C4-2B (cell line): ENCODE measurements at regions not wholly inside any gene's neighbourhood (a gene's known extent, or its start where the extent isn't known, plus 50 kb on each side); places are given as distances from the start of the nearest gene placed in this dataset.

Experiments
- ZFX ChIP-seq: fragments of 450-650 bp; IDR thresholded peaks from 2 replicates; pipeline ENCODE4 v1.6.1; 2017
- TF ChIP-seq, protein P1 (sequence below): fragments of 450-650 bp; conservative IDR thresholded peaks from 2 replicates; pipeline ENCODE4 v1.5.1; 2017; ENCODE audit warnings: mild to moderate bottlenecking

- TF ChIP-seq, protein P1, sequence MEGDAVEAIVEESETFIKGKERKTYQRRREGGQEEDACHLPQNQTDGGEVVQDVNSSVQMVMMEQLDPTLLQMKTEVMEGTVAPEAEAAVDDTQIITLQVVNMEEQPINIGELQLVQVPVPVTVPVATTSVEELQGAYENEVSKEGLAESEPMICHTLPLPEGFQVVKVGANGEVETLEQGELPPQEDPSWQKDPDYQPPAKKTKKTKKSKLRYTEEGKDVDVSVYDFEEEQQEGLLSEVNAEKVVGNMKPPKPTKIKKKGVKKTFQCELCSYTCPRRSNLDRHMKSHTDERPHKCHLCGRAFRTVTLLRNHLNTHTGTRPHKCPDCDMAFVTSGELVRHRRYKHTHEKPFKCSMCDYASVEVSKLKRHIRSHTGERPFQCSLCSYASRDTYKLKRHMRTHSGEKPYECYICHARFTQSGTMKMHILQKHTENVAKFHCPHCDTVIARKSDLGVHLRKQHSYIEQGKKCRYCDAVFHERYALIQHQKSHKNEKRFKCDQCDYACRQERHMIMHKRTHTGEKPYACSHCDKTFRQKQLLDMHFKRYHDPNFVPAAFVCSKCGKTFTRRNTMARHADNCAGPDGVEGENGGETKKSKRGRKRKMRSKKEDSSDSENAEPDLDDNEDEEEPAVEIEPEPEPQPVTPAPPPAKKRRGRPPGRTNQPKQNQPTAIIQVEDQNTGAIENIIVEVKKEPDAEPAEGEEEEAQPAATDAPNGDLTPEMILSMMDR, result no peak
- no peak for TF ChIP-seq ZFX
These were observed 1256.2 kb downstream of the CNTNAP5 start for GRCh38 chr2:125281242-125281641.
